ENCODE measurements at regions not wholly inside any gene's neighbourhood (a gene's known extent, or its start where the extent isn't known, plus 50 kb on each side); places are given as distances from the start of the nearest gene placed in this dataset.

GRCh38 chr9:95749493-95749892, 126.0 kb upstream of the ERCC6L2 start:
- TF ChIP-seq CTCF (conservative IDR thresholded peaks at IDR 0.05; ENCODE audit: low read depth, low read length) (no peak), EZH2phosphoT487 (IDR thresholded peaks at IDR 0.05; ENCODE audit: borderline replicate concordance, low read length) (no peak)

Data from PC-3 (cell line).